ENCODE measurements at regions not wholly inside any gene's neighbourhood (a gene's known extent, or its start where the extent isn't known, plus 50 kb on each side); places are given as distances from the start of the nearest gene placed in this dataset.

DNA sequence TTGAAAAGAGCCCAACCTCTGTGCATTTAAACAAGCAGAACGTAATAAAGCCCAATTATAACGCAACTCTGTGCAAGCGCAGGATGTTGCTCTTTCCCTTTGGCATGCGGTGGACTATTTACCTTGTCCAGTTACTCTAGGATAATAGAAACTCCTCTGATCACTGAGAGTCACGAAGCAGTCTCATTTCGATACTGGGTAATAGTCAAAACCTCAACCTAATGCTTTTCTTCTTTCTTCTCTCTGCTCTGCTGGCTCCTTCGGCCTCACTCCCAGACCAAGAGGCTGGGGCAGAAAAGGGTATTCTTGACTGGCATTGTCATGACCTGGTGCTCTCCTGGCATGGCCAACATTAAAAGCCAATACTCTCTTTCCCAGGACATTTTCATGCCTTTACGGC lies 89.7 kb upstream of the GCFC2 start:
- BruUV-seq (replicated peaks) = no TSS peak
- TF ChIP-seq, protein P1, sequence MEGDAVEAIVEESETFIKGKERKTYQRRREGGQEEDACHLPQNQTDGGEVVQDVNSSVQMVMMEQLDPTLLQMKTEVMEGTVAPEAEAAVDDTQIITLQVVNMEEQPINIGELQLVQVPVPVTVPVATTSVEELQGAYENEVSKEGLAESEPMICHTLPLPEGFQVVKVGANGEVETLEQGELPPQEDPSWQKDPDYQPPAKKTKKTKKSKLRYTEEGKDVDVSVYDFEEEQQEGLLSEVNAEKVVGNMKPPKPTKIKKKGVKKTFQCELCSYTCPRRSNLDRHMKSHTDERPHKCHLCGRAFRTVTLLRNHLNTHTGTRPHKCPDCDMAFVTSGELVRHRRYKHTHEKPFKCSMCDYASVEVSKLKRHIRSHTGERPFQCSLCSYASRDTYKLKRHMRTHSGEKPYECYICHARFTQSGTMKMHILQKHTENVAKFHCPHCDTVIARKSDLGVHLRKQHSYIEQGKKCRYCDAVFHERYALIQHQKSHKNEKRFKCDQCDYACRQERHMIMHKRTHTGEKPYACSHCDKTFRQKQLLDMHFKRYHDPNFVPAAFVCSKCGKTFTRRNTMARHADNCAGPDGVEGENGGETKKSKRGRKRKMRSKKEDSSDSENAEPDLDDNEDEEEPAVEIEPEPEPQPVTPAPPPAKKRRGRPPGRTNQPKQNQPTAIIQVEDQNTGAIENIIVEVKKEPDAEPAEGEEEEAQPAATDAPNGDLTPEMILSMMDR (IDR thresholded peaks at IDR 0.05; ENCODE audit: unreplicated experiment) = no peak
- no peak for DNase-seq
- Mint-ChIP-seq H3K27ac (ENCODE audit: unreplicated experiment) (no peak overlapping the region), H3K4me1 (ENCODE audit: low read depth, unreplicated experiment) (no peaks in the 10 kb centered on the region), H3K27me3 (ENCODE audit: unreplicated experiment) (no peaks in the 10 kb centered on the region), H3K9me3 (ENCODE audit: low read depth, unreplicated experiment) (peaks cover 13% of the 10 kb centered on the region), H3K36me3 (ENCODE audit: insufficient read depth, unreplicated experiment) (no peaks in the 10 kb centered on the region), H3K4me3 (ENCODE audit: low read depth, unreplicated experiment) (no peak overlapping the region)
- CTCF ChIA-PET = no interaction called here
- intact Hi-C loops (cut with micrococcal nuclease; ENCODE audit: unreplicated experiment) = no loop called here

DNA sequence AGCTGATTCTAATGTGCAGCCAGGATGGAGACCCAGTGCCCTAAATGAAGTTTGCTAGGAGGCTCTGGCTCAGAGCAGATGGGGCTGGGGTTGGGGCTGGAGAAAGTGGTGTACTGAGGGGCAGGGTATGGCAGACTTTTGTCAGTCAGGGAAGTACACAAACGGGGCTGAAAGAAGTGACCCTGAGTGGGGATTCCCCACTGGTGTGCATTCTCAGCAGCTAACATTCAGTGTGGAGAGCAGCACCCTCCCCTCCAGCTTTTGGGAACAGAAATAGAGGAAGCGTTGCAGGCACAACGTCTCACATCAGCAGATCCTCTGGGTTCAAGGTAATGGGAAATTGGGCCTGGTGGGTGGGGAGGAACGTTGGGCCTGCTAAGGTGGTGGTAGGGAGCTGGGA lies 89.1 kb upstream of the GCFC2 start:
- CTCF ChIA-PET = no interaction called here
- no peaks in the 10 kb centered on the region for H3K27me3 Mint-ChIP-seq (ENCODE audit: unreplicated experiment)
- BruUV-seq (replicated peaks) = no TSS peak
- DNase-seq = no peak
- intact Hi-C loops (cut with micrococcal nuclease; ENCODE audit: unreplicated experiment) = no loop called here
- peaks cover 12% of the 10 kb centered on the region for H3K9me3 Mint-ChIP-seq (ENCODE audit: low read depth, unreplicated experiment)
- TF ChIP-seq, protein P1 (IDR thresholded peaks at IDR 0.05; ENCODE audit: unreplicated experiment) = no peak
- no peak overlapping the region for H3K4me3 Mint-ChIP-seq (ENCODE audit: low read depth, unreplicated experiment)
- H3K4me1 Mint-ChIP-seq (ENCODE audit: low read depth, unreplicated experiment) = no peaks in the 10 kb centered on the region
- H3K36me3 Mint-ChIP-seq (ENCODE audit: insufficient read depth, unreplicated experiment) = no peaks in the 10 kb centered on the region
- no peak overlapping the region for H3K27ac Mint-ChIP-seq (ENCODE audit: unreplicated experiment)

DNA sequence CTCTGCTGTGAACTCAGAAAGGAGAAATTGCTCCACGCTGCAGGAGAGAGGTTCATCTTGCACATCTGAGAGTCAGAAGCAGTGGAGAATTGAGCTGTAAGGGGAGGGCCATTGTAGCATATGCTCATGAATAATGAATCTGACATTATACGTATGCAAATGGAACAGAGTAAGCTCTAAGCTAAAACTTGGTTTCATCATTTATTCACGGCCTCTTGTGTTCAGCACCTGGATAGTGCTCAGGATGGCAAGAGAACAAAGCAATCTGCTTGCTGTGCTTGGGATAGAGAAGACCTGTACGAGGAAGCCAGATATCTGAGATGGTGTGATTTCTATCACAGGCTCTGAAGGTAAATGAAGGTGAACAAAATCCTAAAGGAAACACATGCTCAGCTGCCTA lies 87.9 kb upstream of the GCFC2 start:
- H3K4me1 Mint-ChIP-seq (ENCODE audit: low read depth, unreplicated experiment) = no peaks in the 10 kb centered on the region
- DNase-seq = no peak
- CTCF ChIA-PET = no interaction called here
- TF ChIP-seq, protein P1 (IDR thresholded peaks at IDR 0.05; ENCODE audit: unreplicated experiment) = no peak
- intact Hi-C loops (cut with micrococcal nuclease; ENCODE audit: unreplicated experiment) = no loop called here
- no peak overlapping the region for H3K4me3 Mint-ChIP-seq (ENCODE audit: low read depth, unreplicated experiment)
- H3K27me3 Mint-ChIP-seq (ENCODE audit: unreplicated experiment) = no peaks in the 10 kb centered on the region
- no peaks in the 10 kb centered on the region for H3K36me3 Mint-ChIP-seq (ENCODE audit: insufficient read depth, unreplicated experiment)
- H3K27ac Mint-ChIP-seq (ENCODE audit: unreplicated experiment) = no peak overlapping the region
- BruUV-seq (replicated peaks) = no TSS peak
- H3K9me3 Mint-ChIP-seq (ENCODE audit: low read depth, unreplicated experiment) = peaks cover 2% of the 10 kb centered on the region

DNA sequence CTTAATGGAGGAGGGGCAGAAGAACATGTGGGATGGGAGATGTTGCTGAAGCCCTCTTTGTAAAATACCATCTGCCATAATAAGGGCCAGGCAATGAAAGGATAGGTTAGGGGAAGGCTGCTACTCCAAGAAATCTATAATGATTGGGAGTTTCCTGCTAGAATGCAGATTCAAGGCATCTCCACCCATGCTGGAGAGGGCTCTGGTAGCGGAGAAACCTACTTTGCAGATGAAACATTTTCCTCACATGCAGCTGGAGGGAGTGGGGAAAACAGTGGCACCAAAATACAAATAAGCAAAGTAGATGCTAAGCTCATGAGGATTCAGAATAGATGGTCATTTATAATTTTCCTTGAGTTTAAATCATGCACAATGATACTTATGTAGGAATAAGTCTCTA lies 82.3 kb upstream of the GCFC2 start:
- intact Hi-C loops (cut with micrococcal nuclease; ENCODE audit: unreplicated experiment) = no loop called here
- no peak overlapping the region for H3K4me3 Mint-ChIP-seq (ENCODE audit: low read depth, unreplicated experiment)
- no peak for DNase-seq
- no peaks in the 10 kb centered on the region for H3K9me3 Mint-ChIP-seq (ENCODE audit: low read depth, unreplicated experiment)
- H3K27me3 Mint-ChIP-seq (ENCODE audit: unreplicated experiment) = no peaks in the 10 kb centered on the region
- no TSS peak for BruUV-seq (replicated peaks)
- CTCF ChIA-PET = interaction anchor here (0.7 kb wide), 1 partner anchor 806 kb away, joined by 4 read pairs; no protein-coding TSS in a partner anchor
- TF ChIP-seq, protein P1 (IDR thresholded peaks at IDR 0.05; ENCODE audit: unreplicated experiment) = no peak
- H3K36me3 Mint-ChIP-seq (ENCODE audit: insufficient read depth, unreplicated experiment) = no peaks in the 10 kb centered on the region
- H3K4me1 Mint-ChIP-seq (ENCODE audit: low read depth, unreplicated experiment) = no peaks in the 10 kb centered on the region
- H3K27ac Mint-ChIP-seq (ENCODE audit: unreplicated experiment) = no peak overlapping the region

Measured in Calu3 (cell line).